IMR-90 (cell line): ENCODE measurements at regions not wholly inside any gene's neighbourhood (a gene's known extent, or its start where the extent isn't known, plus 50 kb on each side); places are given as distances from the start of the nearest gene placed in this dataset.

ENCODE experiments used
- ATAC-seq: fragments of 200-7000 bp; cut with Tn5 transposase; 2 replicates; pipeline ENCODE4 v1.9.1; 2020; ENCODE audit warnings: low read depth, mild to moderate bottlenecking, moderate library complexity
- BruUV-seq: library from RNA; stranded (reverse); fragments of 400-500 nt; replicated peaks from 2 replicates; lab custom pipeline; 2021; lab: Mats Ljungman, UMichigan
- CTCF ChIA-PET: fragments of 300-600 bp; formaldehyde crosslinking; extraction: SDS; loops from one replicate; lab custom pipeline; 2021; ENCODE audit warnings: antibody characterized with exemption; lab: Yijun Ruan, JAX
- POLR2A ChIA-PET: fragments of 300-600 bp; sonication (Branson Sonifier 250); formaldehyde crosslinking; loops from one replicate; lab custom pipeline; 2022; ENCODE audit warnings: antibody characterized with exemption; ENCODE audit not compliant: unreplicated experiment; lab: Charles Lee
- DNase-seq: peaks from one replicate; pipeline ENCODE4 v3.0.0; 2013
- H2AFZ ChIP-seq: replicated peaks from 2 replicates; pipeline ENCODE3; 2013; ENCODE audit warnings: low read length, mild to moderate bottlenecking; ENCODE audit not compliant: poor library complexity
- H2AK5ac ChIP-seq: 2 replicates; pipeline ENCODE4 v1.6.1; 2013; ENCODE audit warnings: low read depth, low read length, inconsistent platforms
- H2AK9ac ChIP-seq: replicated peaks from 2 replicates; pipeline ENCODE3; 2013; ENCODE audit warnings: mild to moderate bottlenecking, low read depth, low read length, moderate library complexity; ENCODE audit not compliant: poor library complexity
- H2BK120ac ChIP-seq: 2 replicates; pipeline ENCODE4 v1.6.1; 2013; ENCODE audit warnings: low read depth, low read length, inconsistent platforms
- H2BK15ac ChIP-seq: 3 replicates; pipeline ENCODE4 v1.6.1; 2013; ENCODE audit warnings: low read depth, low read length, inconsistent platforms
- H2BK20ac ChIP-seq: 2 replicates; pipeline ENCODE4 v1.6.1; 2013; ENCODE audit warnings: low read depth, mild to moderate bottlenecking, inconsistent platforms, low read length, moderate library complexity
- H2BK5ac ChIP-seq: 2 replicates; pipeline ENCODE4 v1.6.1; 2013; ENCODE audit warnings: mild to moderate bottlenecking, low read depth, low read length, inconsistent platforms; ENCODE audit not compliant: poor library complexity, severe bottlenecking
- H3K14ac ChIP-seq: replicated peaks from 2 replicates; pipeline ENCODE4 v1.6.1; 2013; ENCODE audit warnings: low read depth, low read length, inconsistent platforms
- H3K18ac ChIP-seq: 2 replicates; pipeline ENCODE4 v1.6.1; 2013; ENCODE audit warnings: low read depth, low read length, control low read depth
- H3K23ac ChIP-seq: 2 replicates; pipeline ENCODE4 v1.6.1; 2013; ENCODE audit warnings: low read depth, low read length, inconsistent platforms
- H3K27ac ChIP-seq: 2 replicates; pipeline ENCODE4 v1.5.1; 2013; ENCODE audit warnings: mild to moderate bottlenecking, control low read depth, low read length; ENCODE audit not compliant: insufficient read depth
- H3K27me3 ChIP-seq: 2 replicates; pipeline ENCODE4 v1.6.1; 2013; ENCODE audit warnings: low read length; ENCODE audit not compliant: control insufficient read depth, insufficient read depth
- H3K36me3 ChIP-seq: 2 replicates; pipeline ENCODE4 v1.6.1; 2013; ENCODE audit warnings: low read length, mixed read lengths; ENCODE audit not compliant: control insufficient read depth, insufficient read depth
- H3K4ac ChIP-seq: 2 replicates; pipeline ENCODE4 v1.6.1; 2013; ENCODE audit warnings: low read depth, low read length, inconsistent platforms
- H3K4me1 ChIP-seq: 2 replicates; pipeline ENCODE4 v1.6.1; 2013; ENCODE audit warnings: low read length, mixed read lengths; ENCODE audit not compliant: control insufficient read depth, insufficient read depth
- H3K4me2 ChIP-seq: 2 replicates; pipeline ENCODE4 v1.6.1; 2013; ENCODE audit warnings: low read depth, mild to moderate bottlenecking, control low read depth, low read length, moderate library complexity
- H3K4me3 ChIP-seq: 2 replicates; pipeline ENCODE4 v1.5.1; 2013; ENCODE audit warnings: low read depth, mild to moderate bottlenecking, control low read depth, low read length, moderate library complexity; ENCODE audit not compliant: insufficient read depth
- H3K56ac ChIP-seq: 2 replicates; pipeline ENCODE4 v1.6.1; 2013; ENCODE audit warnings: low read length, inconsistent platforms; ENCODE audit not compliant: insufficient read depth; ENCODE audit errors: extremely low read depth
- H3K79me1 ChIP-seq, 2 experiments: 2 replicates each; pipeline ENCODE4 v1.6.1; 2013; ENCODE audit warnings: low read length in 2 of 2, inconsistent platforms in 1 of 2, low read depth in 1 of 2
- H3K9ac ChIP-seq: 2 replicates; pipeline ENCODE4 v1.6.1; 2013; ENCODE audit warnings: low read depth, low read length, control low read depth
- H3K9me1 ChIP-seq: 2 replicates; pipeline ENCODE4 v1.6.1; 2013; ENCODE audit warnings: low read length, inconsistent platforms; ENCODE audit not compliant: insufficient read depth
- H3K9me3 ChIP-seq: 2 replicates; pipeline ENCODE4 v1.6.1; 2013; ENCODE audit warnings: low read length; ENCODE audit not compliant: control insufficient read depth, insufficient read depth
- H4K20me1 ChIP-seq: 2 replicates; pipeline ENCODE4 v1.6.1; 2013; ENCODE audit warnings: low read length, inconsistent platforms; ENCODE audit not compliant: insufficient read depth
- H4K5ac ChIP-seq: 2 replicates; pipeline ENCODE4 v1.6.1; 2013; ENCODE audit warnings: mild to moderate bottlenecking, low read depth, low read length, control low read depth
- H4K8ac ChIP-seq, 2 experiments: 2 replicates each; pipeline ENCODE4 v1.6.1; 2013; ENCODE audit warnings: low read depth in 2 of 2, low read length in 2 of 2, control low read depth in 1 of 2, inconsistent platforms in 1 of 2
- H4K91ac ChIP-seq: 2 replicates; pipeline ENCODE4 v1.6.1; 2013; ENCODE audit warnings: low read depth, low read length, inconsistent platforms; ENCODE audit not compliant: insufficient read depth
- BHLHE40 ChIP-seq: fragments of 150-350 bp; IDR thresholded peaks from 2 replicates; pipeline ENCODE4 v1.6.1; 2016; ENCODE audit warnings: mild to moderate bottlenecking, low read depth, low read length
- MAZ ChIP-seq: IDR thresholded peaks from 2 replicates; pipeline ENCODE4 v1.6.1; 2012; ENCODE audit warnings: low read depth, mild to moderate bottlenecking, low read length, improper control_type of control experiment, moderate library complexity, borderline replicate concordance
- NFE2L2 ChIP-seq: fragments of 150-350 bp; IDR thresholded peaks from 2 replicates; pipeline ENCODE4 v1.6.1; 2016; ENCODE audit warnings: low read depth, mild to moderate bottlenecking, low read length
- POLR2A ChIP-seq: IDR thresholded peaks from 2 replicates; pipeline ENCODE4 v1.6.1; 2012; ENCODE audit warnings: mild to moderate bottlenecking, low read depth, low read length
- RAD21 ChIP-seq: IDR thresholded peaks from 2 replicates; pipeline ENCODE4 v1.6.1; 2012; ENCODE audit warnings: low read length, improper control_type of control experiment
- RFX5 ChIP-seq: IDR thresholded peaks from 2 replicates; pipeline ENCODE4 v1.8.0; 2012; ENCODE audit warnings: low read depth, mild to moderate bottlenecking, low read length, moderate library complexity
- SMC3 ChIP-seq: fragments of 150-350 bp; IDR thresholded peaks from 2 replicates; pipeline ENCODE4 v1.6.1; 2016; ENCODE audit warnings: low read depth, mild to moderate bottlenecking, antibody characterized with exemption, low read length, moderate library complexity
- WGBS, 2 experiments: methylation state at CpG; one replicate each; pipeline versions ENCODE4 v1.1.5 to v1.1.7; 2013; ENCODE audit warnings: missing lambda C conversion rate in 2 of 2; ENCODE audit not compliant: insufficient read length in 1 of 2; ENCODE audit errors: extremely low coverage in 2 of 2; 5-methylcytosine and 5-hydroxymethylcytosine counted together
- dilution Hi-C: fragments of 300-500 bp; cut with HindIII; formaldehyde crosslinking; loops from one replicate; pipeline ENCODE4 v1.14.3; 2018; ENCODE audit warnings: low sequenced_read_pairs; ENCODE audit not compliant: unreplicated experiment
- in situ Hi-C: fragments of 300-500 bp; cut with MboI; formaldehyde crosslinking; loops from 3 replicates; pipeline ENCODE4 v1.14.3; 2019; ENCODE audit warnings: low sequenced_read_pairs, inconsistent platforms, mixed read lengths
- intact Hi-C: fragments of 100-400 bp; cut with micrococcal nuclease; formaldehyde crosslinking; loops from 2 replicates; pipeline ENCODE4 v1.10.0; 2022
- TF ChIP-seq, protein P1 (sequence below): fragments of 150-350 bp; IDR thresholded peaks from 2 replicates; pipeline ENCODE4 v1.6.1; 2017; ENCODE audit warnings: mild to moderate bottlenecking, antibody characterized with exemption, low read length, low read depth
- TF ChIP-seq, protein P2 (sequence below): conservative IDR thresholded peaks from 2 replicates; pipeline ENCODE4 v1.5.1; 2012; ENCODE audit warnings: mild to moderate bottlenecking, low read depth, low read length, improper control_type of control experiment
- TF ChIP-seq, protein P3 (sequence below): fragments of 150-350 bp; IDR thresholded peaks from 2 replicates; pipeline ENCODE4 v1.6.1; 2016; ENCODE audit warnings: low read depth, mild to moderate bottlenecking, low read length, moderate library complexity, borderline replicate concordance

DNA sequence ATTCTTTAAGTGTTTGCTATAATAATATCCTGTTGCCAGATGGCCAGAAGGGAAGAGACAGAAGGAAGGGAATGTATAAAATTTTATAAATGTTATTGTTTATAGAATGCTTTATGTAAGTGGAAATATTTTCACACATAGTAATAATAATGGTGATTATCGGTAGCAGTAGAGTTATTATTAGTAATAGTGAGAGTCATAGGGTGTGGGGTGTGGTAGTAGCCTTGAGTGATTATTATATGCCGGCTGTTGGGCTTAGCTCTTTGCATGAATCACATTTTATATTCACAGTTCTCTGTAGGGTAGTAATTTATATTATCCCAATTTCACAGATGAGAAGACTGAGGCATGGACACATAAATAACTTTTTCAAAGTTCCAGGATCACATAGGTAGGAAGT is 391.4 kb downstream of the C12orf75 start:
- Histone ChIP-seq H2BK15ac (no peak overlapping the region), H3K4me3 (no peak overlapping the region), H3K27me3 (peaks cover 8% of the 10 kb centered on the region; the same call in 1 of the 2 replicates), H4K8ac (no peak overlapping the region), H2AK9ac (no peak overlapping the region), H3K27ac (no peak overlapping the region), H4K91ac (no peak overlapping the region), H3K9ac (no peak overlapping the region), H3K36me3 (no peaks in the 10 kb centered on the region), H3K9me3 (no peaks in the 10 kb centered on the region), H3K4me2 (no peak overlapping the region), H3K18ac (no peak overlapping the region), H2BK120ac (no peak overlapping the region), H3K9me1 (no peaks in the 10 kb centered on the region), H3K4ac (no peak overlapping the region), H2BK20ac (no peak overlapping the region), H4K5ac (no peak overlapping the region), H2BK5ac (no peak overlapping the region), H3K79me1 (no peaks in the 10 kb centered on the region), H2AFZ (no peak overlapping the region), H2AK5ac (no peak overlapping the region), H3K4me1 (no peaks in the 10 kb centered on the region), H3K56ac (no peak overlapping the region), H4K20me1 (no peaks in the 10 kb centered on the region), H3K14ac (no peak overlapping the region), H3K23ac (no peak overlapping the region)
- dilution Hi-C loops (no loop called here), intact Hi-C loops (no loop called here), in situ Hi-C loops (no loop called here)
- ATAC-seq (no peak), DNase-seq (no peak)
- WGBS, 2 experiments, result no CpG with 5 or more reads among the region's 2 CpGs
- TF ChIP-seq, protein P1, sequence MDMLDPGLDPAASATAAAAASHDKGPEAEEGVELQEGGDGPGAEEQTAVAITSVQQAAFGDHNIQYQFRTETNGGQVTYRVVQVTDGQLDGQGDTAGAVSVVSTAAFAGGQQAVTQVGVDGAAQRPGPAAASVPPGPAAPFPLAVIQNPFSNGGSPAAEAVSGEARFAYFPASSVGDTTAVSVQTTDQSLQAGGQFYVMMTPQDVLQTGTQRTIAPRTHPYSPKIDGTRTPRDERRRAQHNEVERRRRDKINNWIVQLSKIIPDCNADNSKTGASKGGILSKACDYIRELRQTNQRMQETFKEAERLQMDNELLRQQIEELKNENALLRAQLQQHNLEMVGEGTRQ, result no peak
- TF ChIP-seq SMC3 (no peak), RFX5 (no peak), RAD21 (no peak), MAZ (no peak), POLR2A (no peak), NFE2L2 (no peak), BHLHE40 (no peak)
- TF ChIP-seq, protein P2, sequence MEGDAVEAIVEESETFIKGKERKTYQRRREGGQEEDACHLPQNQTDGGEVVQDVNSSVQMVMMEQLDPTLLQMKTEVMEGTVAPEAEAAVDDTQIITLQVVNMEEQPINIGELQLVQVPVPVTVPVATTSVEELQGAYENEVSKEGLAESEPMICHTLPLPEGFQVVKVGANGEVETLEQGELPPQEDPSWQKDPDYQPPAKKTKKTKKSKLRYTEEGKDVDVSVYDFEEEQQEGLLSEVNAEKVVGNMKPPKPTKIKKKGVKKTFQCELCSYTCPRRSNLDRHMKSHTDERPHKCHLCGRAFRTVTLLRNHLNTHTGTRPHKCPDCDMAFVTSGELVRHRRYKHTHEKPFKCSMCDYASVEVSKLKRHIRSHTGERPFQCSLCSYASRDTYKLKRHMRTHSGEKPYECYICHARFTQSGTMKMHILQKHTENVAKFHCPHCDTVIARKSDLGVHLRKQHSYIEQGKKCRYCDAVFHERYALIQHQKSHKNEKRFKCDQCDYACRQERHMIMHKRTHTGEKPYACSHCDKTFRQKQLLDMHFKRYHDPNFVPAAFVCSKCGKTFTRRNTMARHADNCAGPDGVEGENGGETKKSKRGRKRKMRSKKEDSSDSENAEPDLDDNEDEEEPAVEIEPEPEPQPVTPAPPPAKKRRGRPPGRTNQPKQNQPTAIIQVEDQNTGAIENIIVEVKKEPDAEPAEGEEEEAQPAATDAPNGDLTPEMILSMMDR, result no peak
- TF ChIP-seq, protein P3, sequence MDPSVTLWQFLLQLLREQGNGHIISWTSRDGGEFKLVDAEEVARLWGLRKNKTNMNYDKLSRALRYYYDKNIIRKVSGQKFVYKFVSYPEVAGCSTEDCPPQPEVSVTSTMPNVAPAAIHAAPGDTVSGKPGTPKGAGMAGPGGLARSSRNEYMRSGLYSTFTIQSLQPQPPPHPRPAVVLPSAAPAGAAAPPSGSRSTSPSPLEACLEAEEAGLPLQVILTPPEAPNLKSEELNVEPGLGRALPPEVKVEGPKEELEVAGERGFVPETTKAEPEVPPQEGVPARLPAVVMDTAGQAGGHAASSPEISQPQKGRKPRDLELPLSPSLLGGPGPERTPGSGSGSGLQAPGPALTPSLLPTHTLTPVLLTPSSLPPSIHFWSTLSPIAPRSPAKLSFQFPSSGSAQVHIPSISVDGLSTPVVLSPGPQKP, result no peak
- no TSS peak for BruUV-seq
- ChIA-PET CTCF (interaction anchor here (0.9 kb wide), 1 partner anchor 9 kb away, joined by 3 read pairs; no protein-coding TSS in a partner anchor), POLR2A (no interaction called here)
